ENCODE measurements at regions not wholly inside any gene's neighbourhood (a gene's known extent, or its start where the extent isn't known, plus 50 kb on each side); places are given as distances from the start of the nearest gene placed in this dataset.

DNA sequence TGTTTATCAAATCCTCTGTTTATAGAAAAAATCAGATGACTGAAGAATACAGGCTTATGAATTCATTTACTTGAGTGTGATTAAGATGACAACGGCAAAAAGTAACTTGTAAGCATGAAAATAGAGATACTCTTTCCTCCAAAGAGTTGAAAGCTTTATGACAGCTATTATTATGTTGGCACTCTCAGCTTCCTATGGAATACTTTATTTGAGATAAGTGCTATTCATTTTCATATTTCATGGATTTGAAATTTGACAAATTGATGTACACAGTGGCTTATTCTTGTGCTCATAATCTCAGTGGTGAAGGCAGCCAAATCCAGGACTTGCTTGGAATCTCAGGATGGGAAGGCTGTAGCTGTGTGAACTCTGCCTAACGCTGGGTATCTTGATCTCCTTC lies 991.6 kb downstream of the GALC start:
- Histone ChIP-seq H3K4me3 (no peak overlapping the region), H3K27me3 (replicated peaks in 1 of 2; ENCODE audit: control insufficient read depth in 2 of 2, insufficient read depth in 2 of 2, low read length in 1 of 2) (no peaks in the 10 kb centered on the region), H3K4me2 (ENCODE audit: control insufficient read depth, insufficient read depth) (no peak overlapping the region), H3K9ac (ENCODE audit: control insufficient read depth, insufficient read depth, low read length) (no peak overlapping the region), H3K9me3 (replicated peaks; ENCODE audit: control insufficient read depth, insufficient read depth, low read length) (no peaks in the 10 kb centered on the region), H2AFZ (ENCODE audit: control insufficient read depth, low read depth, low read length) (no peak overlapping the region), H3K4me1 (ENCODE audit: control insufficient read depth, insufficient read depth, low read length) (no peaks in the 10 kb centered on the region), H3K27ac (ENCODE audit: control insufficient read depth, insufficient read depth) (no peak overlapping the region), H3K36me3 (ENCODE audit: control insufficient read depth in 2 of 2, insufficient read depth in 2 of 2, low read length in 1 of 2) (no peaks in the 10 kb centered on the region), H3K79me2 (ENCODE audit: control insufficient read depth, insufficient read depth, low read length) (no peaks in the 10 kb centered on the region), H4K20me1 (ENCODE audit: control insufficient read depth, insufficient read depth) (no peaks in the 10 kb centered on the region)
- ChIA-PET CTCF (no interaction called here), POLR2A (no interaction called here), SMC1A (ENCODE audit: uncharacterized antibody, unreplicated experiment) (no interaction called here), RAD21 (ENCODE audit: unreplicated experiment) (no interaction called here)
- FAIRE-seq (no peak), ATAC-seq (no peak), DNase-seq (ENCODE audit: low read depth, low spot score) (no peak)
- intact Hi-C loops (cut with micrococcal nuclease; ENCODE audit: unreplicated experiment) (no loop called here), in situ Hi-C loops (cut with MboI) (no loop called here)
- no TSS peak for BruUV-seq (replicated peaks)
- 0% methylated on average over 2 of the region's 2 CpGs for WGBS (ENCODE audit: insufficient coverage, insufficient replicate concordance, low lambda C conversion rate, missing lambda C conversion rate)
- no peak for TF ChIP-seq ASH2L (IDR thresholded peaks at IDR 0.05; ENCODE audit: borderline replicate concordance, low read depth)
- TF ChIP-seq, protein P1, sequence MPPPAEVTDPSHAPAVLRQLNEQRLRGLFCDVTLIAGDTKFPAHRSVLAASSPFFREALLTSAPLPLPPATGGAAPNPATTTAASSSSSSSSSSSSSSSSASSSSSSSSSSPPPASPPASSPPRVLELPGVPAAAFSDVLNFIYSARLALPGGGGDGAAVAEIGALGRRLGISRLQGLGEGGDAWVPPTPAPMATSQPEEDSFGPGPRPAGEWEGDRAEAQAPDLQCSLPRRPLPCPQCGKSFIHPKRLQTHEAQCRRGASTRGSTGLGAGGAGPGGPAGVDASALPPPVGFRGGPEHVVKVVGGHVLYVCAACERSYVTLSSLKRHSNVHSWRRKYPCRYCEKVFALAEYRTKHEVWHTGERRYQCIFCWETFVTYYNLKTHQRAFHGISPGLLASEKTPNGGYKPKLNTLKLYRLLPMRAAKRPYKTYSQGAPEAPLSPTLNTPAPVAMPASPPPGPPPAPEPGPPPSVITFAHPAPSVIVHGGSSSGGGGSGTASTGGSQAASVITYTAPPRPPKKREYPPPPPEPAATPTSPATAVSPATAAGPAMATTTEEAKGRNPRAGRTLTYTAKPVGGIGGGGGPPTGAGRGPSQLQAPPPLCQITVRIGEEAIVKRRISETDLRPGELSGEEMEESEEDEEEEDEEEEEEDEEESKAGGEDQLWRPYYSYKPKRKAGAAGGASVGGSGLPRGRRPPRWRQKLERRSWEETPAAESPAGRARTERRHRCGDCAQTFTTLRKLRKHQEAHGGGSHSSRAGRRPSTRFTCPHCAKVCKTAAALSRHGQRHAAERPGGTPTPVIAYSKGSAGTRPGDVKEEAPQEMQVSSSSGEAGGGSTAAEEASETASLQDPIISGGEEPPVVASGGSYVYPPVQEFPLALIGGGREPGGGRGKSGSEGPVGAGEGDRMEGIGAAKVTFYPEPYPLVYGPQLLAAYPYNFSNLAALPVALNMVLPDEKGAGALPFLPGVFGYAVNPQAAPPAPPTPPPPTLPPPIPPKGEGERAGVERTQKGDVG (CRISPR knock-in tag; IDR thresholded peaks at IDR 0.05), result no peak
- TF ChIP-seq NFYB (IDR thresholded peaks at IDR 0.05; ENCODE audit: insufficient read depth, low read depth, low read length), result no peak
- TF ChIP-seq SRF (IDR thresholded peaks at IDR 0.05; ENCODE audit: low read depth in 2 of 2, low read length in 2 of 2), result no peak
- no peak for TF ChIP-seq HDGF (IDR thresholded peaks at IDR 0.05)
- TF ChIP-seq, protein P2, sequence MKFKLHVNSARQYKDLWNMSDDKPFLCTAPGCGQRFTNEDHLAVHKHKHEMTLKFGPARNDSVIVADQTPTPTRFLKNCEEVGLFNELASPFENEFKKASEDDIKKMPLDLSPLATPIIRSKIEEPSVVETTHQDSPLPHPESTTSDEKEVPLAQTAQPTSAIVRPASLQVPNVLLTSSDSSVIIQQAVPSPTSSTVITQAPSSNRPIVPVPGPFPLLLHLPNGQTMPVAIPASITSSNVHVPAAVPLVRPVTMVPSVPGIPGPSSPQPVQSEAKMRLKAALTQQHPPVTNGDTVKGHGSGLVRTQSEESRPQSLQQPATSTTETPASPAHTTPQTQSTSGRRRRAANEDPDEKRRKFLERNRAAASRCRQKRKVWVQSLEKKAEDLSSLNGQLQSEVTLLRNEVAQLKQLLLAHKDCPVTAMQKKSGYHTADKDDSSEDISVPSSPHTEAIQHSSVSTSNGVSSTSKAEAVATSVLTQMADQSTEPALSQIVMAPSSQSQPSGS (IDR thresholded peaks at IDR 0.05; ENCODE audit: low read length), result no peak
- TF ChIP-seq, protein P3, sequence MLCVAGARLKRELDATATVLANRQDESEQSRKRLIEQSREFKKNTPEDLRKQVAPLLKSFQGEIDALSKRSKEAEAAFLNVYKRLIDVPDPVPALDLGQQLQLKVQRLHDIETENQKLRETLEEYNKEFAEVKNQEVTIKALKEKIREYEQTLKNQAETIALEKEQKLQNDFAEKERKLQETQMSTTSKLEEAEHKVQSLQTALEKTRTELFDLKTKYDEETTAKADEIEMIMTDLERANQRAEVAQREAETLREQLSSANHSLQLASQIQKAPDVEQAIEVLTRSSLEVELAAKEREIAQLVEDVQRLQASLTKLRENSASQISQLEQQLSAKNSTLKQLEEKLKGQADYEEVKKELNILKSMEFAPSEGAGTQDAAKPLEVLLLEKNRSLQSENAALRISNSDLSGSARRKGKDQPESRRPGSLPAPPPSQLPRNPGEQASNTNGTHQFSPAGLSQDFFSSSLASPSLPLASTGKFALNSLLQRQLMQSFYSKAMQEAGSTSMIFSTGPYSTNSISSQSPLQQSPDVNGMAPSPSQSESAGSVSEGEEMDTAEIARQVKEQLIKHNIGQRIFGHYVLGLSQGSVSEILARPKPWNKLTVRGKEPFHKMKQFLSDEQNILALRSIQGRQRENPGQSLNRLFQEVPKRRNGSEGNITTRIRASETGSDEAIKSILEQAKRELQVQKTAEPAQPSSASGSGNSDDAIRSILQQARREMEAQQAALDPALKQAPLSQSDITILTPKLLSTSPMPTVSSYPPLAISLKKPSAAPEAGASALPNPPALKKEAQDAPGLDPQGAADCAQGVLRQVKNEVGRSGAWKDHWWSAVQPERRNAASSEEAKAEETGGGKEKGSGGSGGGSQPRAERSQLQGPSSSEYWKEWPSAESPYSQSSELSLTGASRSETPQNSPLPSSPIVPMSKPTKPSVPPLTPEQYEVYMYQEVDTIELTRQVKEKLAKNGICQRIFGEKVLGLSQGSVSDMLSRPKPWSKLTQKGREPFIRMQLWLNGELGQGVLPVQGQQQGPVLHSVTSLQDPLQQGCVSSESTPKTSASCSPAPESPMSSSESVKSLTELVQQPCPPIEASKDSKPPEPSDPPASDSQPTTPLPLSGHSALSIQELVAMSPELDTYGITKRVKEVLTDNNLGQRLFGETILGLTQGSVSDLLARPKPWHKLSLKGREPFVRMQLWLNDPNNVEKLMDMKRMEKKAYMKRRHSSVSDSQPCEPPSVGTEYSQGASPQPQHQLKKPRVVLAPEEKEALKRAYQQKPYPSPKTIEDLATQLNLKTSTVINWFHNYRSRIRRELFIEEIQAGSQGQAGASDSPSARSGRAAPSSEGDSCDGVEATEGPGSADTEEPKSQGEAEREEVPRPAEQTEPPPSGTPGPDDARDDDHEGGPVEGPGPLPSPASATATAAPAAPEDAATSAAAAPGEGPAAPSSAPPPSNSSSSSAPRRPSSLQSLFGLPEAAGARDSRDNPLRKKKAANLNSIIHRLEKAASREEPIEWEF (IDR thresholded peaks at IDR 0.05; ENCODE audit: insufficient replicate concordance, low read depth, low read length), result no peak
- TF ChIP-seq, protein P4, sequence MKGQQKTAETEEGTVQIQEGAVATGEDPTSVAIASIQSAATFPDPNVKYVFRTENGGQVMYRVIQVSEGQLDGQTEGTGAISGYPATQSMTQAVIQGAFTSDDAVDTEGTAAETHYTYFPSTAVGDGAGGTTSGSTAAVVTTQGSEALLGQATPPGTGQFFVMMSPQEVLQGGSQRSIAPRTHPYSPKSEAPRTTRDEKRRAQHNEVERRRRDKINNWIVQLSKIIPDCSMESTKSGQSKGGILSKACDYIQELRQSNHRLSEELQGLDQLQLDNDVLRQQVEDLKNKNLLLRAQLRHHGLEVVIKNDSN (IDR thresholded peaks at IDR 0.05; ENCODE audit: borderline replicate concordance, extremely low read length, insufficient read depth, low read depth, low read length), result no peak
- no peak for TF ChIP-seq SREBF2 (IDR thresholded peaks at IDR 0.05; ENCODE audit: low read length)
- TF ChIP-seq NRF1 (conservative IDR thresholded peaks at IDR 0.05; ENCODE audit: low read depth, low read length), result no peak
- TF ChIP-seq JUNB (IDR thresholded peaks at IDR 0.05), result no peak
- TF ChIP-seq TARDBP (IDR thresholded peaks at IDR 0.05; ENCODE audit: borderline replicate concordance), result no peak
- no peak for TF ChIP-seq NBN (IDR thresholded peaks at IDR 0.05)
- TF ChIP-seq FOXM1 (IDR thresholded peaks at IDR 0.05; ENCODE audit: low read depth, low read length), result no peak
